WTC11 (cell line): ENCODE measurements at regions not wholly inside any gene's neighbourhood (a gene's known extent, or its start where the extent isn't known, plus 50 kb on each side); places are given as distances from the start of the nearest gene placed in this dataset.

Experiments
- ATAC-seq: fragments of 200-7000 bp; cut with Tn5 transposase; 2 replicates; pipeline ENCODE4 v1.10.0; 2021; ENCODE audit warnings: mild to moderate bottlenecking, moderate library complexity
- CTCF ChIA-PET: fragments of 300-600 bp; sonication (Branson Sonifier 250); formaldehyde crosslinking; loops from one replicate; lab custom pipeline; 2021; ENCODE audit warnings: antibody characterized with exemption; lab: Charles Lee
- POLR2A ChIA-PET: fragments of 350-600 bp; sonication (Branson Sonifier 250); formaldehyde crosslinking; loops from one replicate; lab custom pipeline; 2021; ENCODE audit warnings: antibody characterized with exemption; lab: Charles Lee
- DNase-seq: peaks from one replicate; pipeline ENCODE4 v3.0.0; 2021; ENCODE audit warnings: low spot score
- H3K27ac Mint-ChIP-seq: 2 replicates; pipeline ENCODE4 v1.8.0; 2021; ENCODE audit warnings: mixed read lengths
- H3K27me3 Mint-ChIP-seq: 2 replicates; pipeline ENCODE4 v1.8.0; 2021; ENCODE audit warnings: low read depth, mild to moderate bottlenecking, moderate library complexity, mixed read lengths
- H3K36me3 Mint-ChIP-seq: 2 replicates; pipeline ENCODE4 v1.8.0; 2021; ENCODE audit warnings: mixed read lengths
- H3K4me1 Mint-ChIP-seq: 2 replicates; pipeline ENCODE4 v1.8.0; 2022; ENCODE audit warnings: mixed read lengths
- H3K4me3 Mint-ChIP-seq: 2 replicates; pipeline ENCODE4 v1.8.0; 2021; ENCODE audit warnings: mild to moderate bottlenecking, moderate library complexity, mixed read lengths
- H3K9me3 Mint-ChIP-seq: 2 replicates; pipeline ENCODE4 v1.8.0; 2021; ENCODE audit warnings: mixed read lengths
- CBFB ChIP-seq: sonication (generic); formaldehyde crosslinking; IDR thresholded peaks from 2 replicates; pipeline ENCODE4 v1.8.1; 2022; ENCODE audit warnings: mild to moderate bottlenecking, low read depth, missing genetic modification reagents
- CREB1 ChIP-seq: sonication (generic); formaldehyde crosslinking; IDR thresholded peaks from 2 replicates; pipeline ENCODE4 v1.8.0; 2023; ENCODE audit warnings: mild to moderate bottlenecking, missing genetic modification reagents
- GABPB1 ChIP-seq: sonication (generic); formaldehyde crosslinking; IDR thresholded peaks from 2 replicates; pipeline ENCODE4 v1.8.1; 2023; ENCODE audit warnings: mild to moderate bottlenecking, missing genetic modification reagents
- HMGA2 ChIP-seq: fragments of 250-450 bp; sonication (Bioruptor Pico); IDR thresholded peaks from 2 replicates; pipeline ENCODE4 v1.4.0; 2021; ENCODE audit warnings: mild to moderate bottlenecking, moderate library complexity
- JUN ChIP-seq: sonication (generic); formaldehyde crosslinking; IDR thresholded peaks from 2 replicates; pipeline ENCODE4 v1.8.0; 2023; ENCODE audit warnings: mild to moderate bottlenecking, missing genetic modification reagents
- NFATC4 ChIP-seq: fragments of 250-450 bp; sonication (Bioruptor Pico); IDR thresholded peaks from 2 replicates; pipeline ENCODE4 v1.9.0; 2021; ENCODE audit warnings: mild to moderate bottlenecking
- NFE2L1 ChIP-seq: sonication (generic); formaldehyde crosslinking; IDR thresholded peaks from 2 replicates; pipeline ENCODE4 v1.8.1; 2023; ENCODE audit warnings: missing genetic modification reagents
- NR1H2 ChIP-seq: sonication (generic); formaldehyde crosslinking; IDR thresholded peaks from 2 replicates; pipeline ENCODE4 v1.9.0; 2021; ENCODE audit warnings: mild to moderate bottlenecking, moderate library complexity, missing genetic modification reagents
- PRDM15 ChIP-seq: sonication (generic); formaldehyde crosslinking; IDR thresholded peaks from 2 replicates; pipeline ENCODE4 v1.8.0; 2022; ENCODE audit warnings: missing genetic modification reagents
- PREB ChIP-seq: sonication (generic); formaldehyde crosslinking; IDR thresholded peaks from 2 replicates; pipeline ENCODE4 v1.8.1; 2022; ENCODE audit warnings: mild to moderate bottlenecking, missing genetic modification reagents, moderate library complexity, borderline replicate concordance
- RORB ChIP-seq: fragments of 250-450 bp; sonication (Bioruptor Pico); IDR thresholded peaks from 2 replicates; pipeline ENCODE4 v1.9.0; 2021; ENCODE audit warnings: mild to moderate bottlenecking
- SMAD3 ChIP-seq: sonication (generic); formaldehyde crosslinking; IDR thresholded peaks from 2 replicates; pipeline ENCODE4 v1.8.0; 2022; ENCODE audit warnings: missing genetic modification reagents, mild to moderate bottlenecking, borderline replicate concordance
- SOX15 ChIP-seq: fragments of 250-450 bp; sonication (Bioruptor Pico); IDR thresholded peaks from 2 replicates; pipeline ENCODE4 v1.9.0; 2021; ENCODE audit warnings: mild to moderate bottlenecking
- SP1 ChIP-seq: sonication (generic); formaldehyde crosslinking; conservative IDR thresholded peaks from 2 replicates; pipeline ENCODE4 v1.8.1; 2022; ENCODE audit warnings: missing genetic modification reagents
- ZBTB21 ChIP-seq: sonication (generic); formaldehyde crosslinking; IDR thresholded peaks from 2 replicates; pipeline ENCODE4 v1.8.1; 2023; ENCODE audit warnings: mild to moderate bottlenecking, missing genetic modification reagents, borderline replicate concordance
- ZBTB43 ChIP-seq: sonication (generic); formaldehyde crosslinking; IDR thresholded peaks from 2 replicates; pipeline ENCODE4 v1.8.1; 2023; ENCODE audit warnings: mild to moderate bottlenecking, missing genetic modification reagents
- ZNF263 ChIP-seq: sonication (generic); formaldehyde crosslinking; IDR thresholded peaks from 2 replicates; pipeline ENCODE4 v1.8.1; 2022; ENCODE audit warnings: low read depth, mild to moderate bottlenecking, moderate library complexity, missing genetic modification reagents
- ZNF423 ChIP-seq: fragments of 250-450 bp; sonication (Bioruptor Pico); IDR thresholded peaks from 2 replicates; pipeline ENCODE4 v2.1.2; 2022; ENCODE audit warnings: mild to moderate bottlenecking, moderate library complexity
- TF ChIP-seq, protein P1 (sequence below): fragments of 250-450 bp; sonication (Bioruptor Pico); IDR thresholded peaks from 2 replicates; pipeline ENCODE4 v1.9.0; 2021; ENCODE audit warnings: mild to moderate bottlenecking
- TF ChIP-seq, protein P2 (sequence below): sonication (generic); formaldehyde crosslinking; IDR thresholded peaks from 2 replicates; pipeline ENCODE4 v1.8.0; 2022; ENCODE audit warnings: mild to moderate bottlenecking, missing genetic modification reagents

GRCh38 chr14:57943541-57943940, 77.6 kb upstream of the SLC35F4 start:
- H3K9me3 Mint-ChIP-seq, result peaks cover 15% of the 10 kb centered on the region
- H3K4me3 Mint-ChIP-seq, result no peak overlapping the region
- peak overlapping the region; percentile 73; the same call in 1 of the 2 replicates for H3K27ac Mint-ChIP-seq
- peaks cover 4% of the 10 kb centered on the region; the same call in 1 of the 2 replicates for H3K36me3 Mint-ChIP-seq
- peaks cover 37% of the 10 kb centered on the region for H3K4me1 Mint-ChIP-seq
- POLR2A ChIA-PET, result no interaction called here
- no peak for TF ChIP-seq NFE2L1 (CRISPR knock-in tag)
- no peak for TF ChIP-seq NR1H2 (CRISPR knock-in tag)
- TF ChIP-seq ZBTB21 (CRISPR knock-in tag), result no peak
- no peak for TF ChIP-seq HMGA2 (CRISPR knock-in tag)
- no peak for TF ChIP-seq CREB1 (CRISPR knock-in tag)
- CTCF ChIA-PET, result interaction anchor here (1.5 to 2.7 kb wide), 2 partner anchors 19 to 416 kb away, joined by 3 to 11 read pairs; no protein-coding TSS in a partner anchor
- DNase-seq, result no peak
- ATAC-seq, result peak; percentile 53
- no peaks in the 10 kb centered on the region; the same call in 1 of the 2 replicates for H3K27me3 Mint-ChIP-seq

GRCh38 chr14:57943038-57943437, 77.1 kb upstream of the SLC35F4 start:
- Mint-ChIP-seq H3K9me3 (peaks cover 10% of the 10 kb centered on the region), H3K4me1 (peaks cover 37% of the 10 kb centered on the region), H3K36me3 (peaks cover 4% of the 10 kb centered on the region; the same call in 1 of the 2 replicates), H3K4me3 (no peak overlapping the region), H3K27me3 (no peaks in the 10 kb centered on the region; the same call in 1 of the 2 replicates)
- POLR2A ChIA-PET, result no interaction called here
- DNase-seq (no peak), ATAC-seq (peak; percentile 50)
- CTCF ChIA-PET, result interaction anchor here (1.5 to 2.7 kb wide), 2 partner anchors 19 to 416 kb away, joined by 3 to 11 read pairs; no protein-coding TSS in a partner anchor
- TF ChIP-seq PREB (CRISPR knock-in tag) (no peak), ZBTB43 (CRISPR knock-in tag) (no peak), SOX15 (CRISPR knock-in tag) (no peak), NR1H2 (CRISPR knock-in tag) (no peak), ZNF423 (CRISPR knock-in tag) (no peak), ZNF263 (CRISPR knock-in tag) (no peak)
- TF ChIP-seq, protein P1, sequence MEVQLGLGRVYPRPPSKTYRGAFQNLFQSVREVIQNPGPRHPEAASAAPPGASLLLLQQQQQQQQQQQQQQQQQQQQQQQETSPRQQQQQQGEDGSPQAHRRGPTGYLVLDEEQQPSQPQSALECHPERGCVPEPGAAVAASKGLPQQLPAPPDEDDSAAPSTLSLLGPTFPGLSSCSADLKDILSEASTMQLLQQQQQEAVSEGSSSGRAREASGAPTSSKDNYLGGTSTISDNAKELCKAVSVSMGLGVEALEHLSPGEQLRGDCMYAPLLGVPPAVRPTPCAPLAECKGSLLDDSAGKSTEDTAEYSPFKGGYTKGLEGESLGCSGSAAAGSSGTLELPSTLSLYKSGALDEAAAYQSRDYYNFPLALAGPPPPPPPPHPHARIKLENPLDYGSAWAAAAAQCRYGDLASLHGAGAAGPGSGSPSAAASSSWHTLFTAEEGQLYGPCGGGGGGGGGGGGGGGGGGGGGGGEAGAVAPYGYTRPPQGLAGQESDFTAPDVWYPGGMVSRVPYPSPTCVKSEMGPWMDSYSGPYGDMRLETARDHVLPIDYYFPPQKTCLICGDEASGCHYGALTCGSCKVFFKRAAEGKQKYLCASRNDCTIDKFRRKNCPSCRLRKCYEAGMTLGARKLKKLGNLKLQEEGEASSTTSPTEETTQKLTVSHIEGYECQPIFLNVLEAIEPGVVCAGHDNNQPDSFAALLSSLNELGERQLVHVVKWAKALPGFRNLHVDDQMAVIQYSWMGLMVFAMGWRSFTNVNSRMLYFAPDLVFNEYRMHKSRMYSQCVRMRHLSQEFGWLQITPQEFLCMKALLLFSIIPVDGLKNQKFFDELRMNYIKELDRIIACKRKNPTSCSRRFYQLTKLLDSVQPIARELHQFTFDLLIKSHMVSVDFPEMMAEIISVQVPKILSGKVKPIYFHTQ, result no peak
- TF ChIP-seq, protein P2, sequence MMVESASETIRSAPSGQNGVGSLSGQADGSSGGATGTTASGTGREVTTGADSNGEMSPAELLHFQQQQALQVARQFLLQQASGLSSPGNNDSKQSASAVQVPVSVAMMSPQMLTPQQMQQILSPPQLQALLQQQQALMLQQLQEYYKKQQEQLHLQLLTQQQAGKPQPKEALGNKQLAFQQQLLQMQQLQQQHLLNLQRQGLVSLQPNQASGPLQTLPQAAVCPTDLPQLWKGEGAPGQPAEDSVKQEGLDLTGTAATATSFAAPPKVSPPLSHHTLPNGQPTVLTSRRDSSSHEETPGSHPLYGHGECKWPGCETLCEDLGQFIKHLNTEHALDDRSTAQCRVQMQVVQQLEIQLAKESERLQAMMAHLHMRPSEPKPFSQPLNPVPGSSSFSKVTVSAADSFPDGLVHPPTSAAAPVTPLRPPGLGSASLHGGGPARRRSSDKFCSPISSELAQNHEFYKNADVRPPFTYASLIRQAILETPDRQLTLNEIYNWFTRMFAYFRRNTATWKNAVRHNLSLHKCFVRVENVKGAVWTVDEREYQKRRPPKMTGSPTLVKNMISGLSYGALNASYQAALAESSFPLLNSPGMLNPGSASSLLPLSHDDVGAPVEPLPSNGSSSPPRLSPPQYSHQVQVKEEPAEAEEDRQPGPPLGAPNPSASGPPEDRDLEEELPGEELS (CRISPR knock-in tag), result no peak
- TF ChIP-seq, all 79 proteins: peak for 0
- H3K27ac Mint-ChIP-seq, result 0 out of 2 replicates have a peak overlapping the region, but pooled peaks have one; percentile 1

DNA sequence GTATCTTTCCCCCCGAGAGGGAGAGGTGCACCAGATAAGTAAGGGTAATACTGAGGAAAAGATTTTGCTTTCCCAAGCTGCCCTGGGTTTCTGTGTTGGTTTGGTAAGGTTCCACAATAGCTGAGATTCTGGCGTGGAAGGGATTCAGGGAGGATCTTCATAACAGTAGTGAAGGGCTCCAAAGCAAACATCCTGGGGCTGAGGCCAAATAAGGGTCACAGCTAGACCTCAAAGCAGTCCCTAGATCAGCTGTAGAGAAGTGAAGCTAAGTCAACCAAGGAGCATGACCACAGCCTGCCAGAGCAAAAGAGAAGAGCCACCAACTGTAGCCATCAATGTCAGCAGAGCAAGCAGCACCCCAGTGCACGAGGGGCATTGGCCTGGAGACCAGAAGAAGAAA, 73.2 kb upstream of the SLC35F4 start:
- Mint-ChIP-seq H3K36me3 (no peaks in the 10 kb centered on the region), H3K4me3 (no peak overlapping the region), H3K27me3 (no peaks in the 10 kb centered on the region), H3K4me1 (peaks cover 22% of the 10 kb centered on the region), H3K9me3 (no peaks in the 10 kb centered on the region), H3K27ac (no peak overlapping the region)
- ATAC-seq, result no peak
- DNase-seq, result no peak
- TF ChIP-seq GABPB1 (CRISPR knock-in tag) (no peak), SMAD3 (CRISPR knock-in tag) (no peak), SP1 (CRISPR knock-in tag) (no peak), PRDM15 (CRISPR knock-in tag) (no peak), JUN (no peak), ZBTB21 (CRISPR knock-in tag) (no peak), NFATC4 (no peak), CBFB (CRISPR knock-in tag) (no peak), RORB (CRISPR knock-in tag) (no peak)
- POLR2A ChIA-PET, result interaction anchor here (0.6 kb wide), 1 partner anchor 111 kb away, joined by 3 read pairs; no protein-coding TSS in a partner anchor
- CTCF ChIA-PET, result interaction anchor here (1.1 kb wide), 1 partner anchor 23 kb away, joined by 4 read pairs; no protein-coding TSS in a partner anchor
